Activated CD8-positive, alpha-beta T cell treated with anti-CD3 and anti-CD28 coated beads for 36 hours (primary cell): ENCODE measurements at regions not wholly inside any gene's neighbourhood (a gene's known extent, or its start where the extent isn't known, plus 50 kb on each side); places are given as distances from the start of the nearest gene placed in this dataset.

Experiments used
- ATAC-seq: fragments of 200-7000 bp; cut with Tn5 transposase; one replicate; pipeline ENCODE4 v1.10.0; 2021; ENCODE audit warnings: mild to moderate bottlenecking, moderate library complexity
- CTCF ChIA-PET: fragments of 350-600 bp; sonication (Branson Sonifier 250); formaldehyde crosslinking; loops from one replicate; lab custom pipeline; 2021; ENCODE audit warnings: antibody characterized with exemption; lab: Charles Lee
- POLR2A ChIA-PET: fragments of 350-600 bp; sonication (Branson Sonifier 250); formaldehyde crosslinking; loops from one replicate; lab custom pipeline; 2021; ENCODE audit warnings: antibody characterized with exemption; lab: Charles Lee
- DNase-seq: peaks from one replicate; pipeline ENCODE4 v3.0.0-alpha.2; 2020
- H3K27ac Mint-ChIP-seq: one replicate; pipeline ENCODE4 v1.8.0; 2021; ENCODE audit warnings: mild to moderate bottlenecking, mixed read lengths
- H3K27me3 Mint-ChIP-seq: one replicate; pipeline ENCODE4 v1.8.0; 2021; ENCODE audit warnings: mixed read lengths
- H3K36me3 Mint-ChIP-seq: one replicate; pipeline ENCODE4 v1.8.0; 2021; ENCODE audit warnings: low read depth, mixed read lengths
- H3K4me1 Mint-ChIP-seq: one replicate; pipeline ENCODE4 v1.8.0; 2021; ENCODE audit warnings: low read depth, mixed read lengths
- H3K4me3 Mint-ChIP-seq: one replicate; pipeline ENCODE4 v1.8.0; 2021; ENCODE audit warnings: mild to moderate bottlenecking, moderate library complexity, mixed read lengths
- H3K9me3 Mint-ChIP-seq: one replicate; pipeline ENCODE4 v1.8.0; 2021; ENCODE audit warnings: mixed read lengths
- intact Hi-C: fragments of 100-400 bp; cut with micrococcal nuclease; formaldehyde crosslinking; loops from one replicate; pipeline ENCODE4 v1.10.0; 2022
- TF ChIP-seq, protein P1 (sequence below): fragments of 200-600 bp; IDR thresholded peaks from one replicate; pipeline ENCODE4 v1.8.0; 2022; ENCODE audit warnings: antibody characterized with exemption, mild to moderate bottlenecking

DNA sequence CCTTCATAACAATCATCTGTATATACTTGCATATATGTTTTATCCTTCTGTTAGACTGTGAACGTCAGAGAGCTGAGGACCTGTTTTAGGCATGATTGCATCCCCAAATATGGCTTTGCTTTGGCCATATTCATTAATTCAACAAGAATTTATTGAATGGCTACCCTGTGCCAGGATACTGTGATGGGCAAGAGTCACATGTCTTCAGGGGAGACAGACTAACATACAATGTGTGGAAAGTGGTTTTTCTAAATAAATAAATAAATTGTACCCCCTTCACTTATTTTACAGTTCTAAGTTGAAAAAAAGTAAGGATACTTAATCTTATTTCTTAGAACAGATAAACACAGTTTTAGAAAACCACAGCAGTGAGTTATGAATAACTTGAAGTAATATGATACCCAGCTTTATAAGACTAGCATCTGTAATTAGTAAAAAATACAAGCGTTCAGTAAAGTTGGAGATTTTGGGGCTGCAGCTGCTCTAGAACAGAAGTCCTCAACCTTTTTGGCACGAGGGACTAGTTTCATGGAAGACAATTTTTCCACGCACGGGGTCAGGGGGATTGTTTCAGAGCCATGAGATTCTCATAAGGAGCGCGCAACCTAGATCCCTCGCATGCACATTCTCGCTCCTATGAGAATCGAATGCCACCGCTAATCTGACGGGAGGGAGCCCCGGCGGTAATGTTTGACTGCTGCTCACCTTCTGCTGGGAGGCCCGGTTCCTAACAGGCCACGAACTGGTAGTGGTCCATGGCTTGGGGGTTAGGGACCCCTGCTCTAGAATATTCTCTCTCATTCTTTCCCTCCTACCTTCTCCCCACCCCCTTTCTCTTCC, 89.4 kb upstream of the MTPN start:
- no peaks in the 10 kb centered on the region for H3K4me1 Mint-ChIP-seq
- ATAC-seq (no peak), DNase-seq (no peak)
- peaks cover 2% of the 10 kb centered on the region for H3K36me3 Mint-ChIP-seq
- H3K27me3 Mint-ChIP-seq = peaks cover 2% of the 10 kb centered on the region
- POLR2A ChIA-PET = no interaction called here
- H3K4me3 Mint-ChIP-seq = no peak overlapping the region
- peaks cover 1% of the 10 kb centered on the region for H3K9me3 Mint-ChIP-seq
- H3K27ac Mint-ChIP-seq = no peak overlapping the region
- CTCF ChIA-PET = no interaction called here
- intact Hi-C loops = no loop called here
- TF ChIP-seq, protein P1, sequence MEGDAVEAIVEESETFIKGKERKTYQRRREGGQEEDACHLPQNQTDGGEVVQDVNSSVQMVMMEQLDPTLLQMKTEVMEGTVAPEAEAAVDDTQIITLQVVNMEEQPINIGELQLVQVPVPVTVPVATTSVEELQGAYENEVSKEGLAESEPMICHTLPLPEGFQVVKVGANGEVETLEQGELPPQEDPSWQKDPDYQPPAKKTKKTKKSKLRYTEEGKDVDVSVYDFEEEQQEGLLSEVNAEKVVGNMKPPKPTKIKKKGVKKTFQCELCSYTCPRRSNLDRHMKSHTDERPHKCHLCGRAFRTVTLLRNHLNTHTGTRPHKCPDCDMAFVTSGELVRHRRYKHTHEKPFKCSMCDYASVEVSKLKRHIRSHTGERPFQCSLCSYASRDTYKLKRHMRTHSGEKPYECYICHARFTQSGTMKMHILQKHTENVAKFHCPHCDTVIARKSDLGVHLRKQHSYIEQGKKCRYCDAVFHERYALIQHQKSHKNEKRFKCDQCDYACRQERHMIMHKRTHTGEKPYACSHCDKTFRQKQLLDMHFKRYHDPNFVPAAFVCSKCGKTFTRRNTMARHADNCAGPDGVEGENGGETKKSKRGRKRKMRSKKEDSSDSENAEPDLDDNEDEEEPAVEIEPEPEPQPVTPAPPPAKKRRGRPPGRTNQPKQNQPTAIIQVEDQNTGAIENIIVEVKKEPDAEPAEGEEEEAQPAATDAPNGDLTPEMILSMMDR = no peak

DNA sequence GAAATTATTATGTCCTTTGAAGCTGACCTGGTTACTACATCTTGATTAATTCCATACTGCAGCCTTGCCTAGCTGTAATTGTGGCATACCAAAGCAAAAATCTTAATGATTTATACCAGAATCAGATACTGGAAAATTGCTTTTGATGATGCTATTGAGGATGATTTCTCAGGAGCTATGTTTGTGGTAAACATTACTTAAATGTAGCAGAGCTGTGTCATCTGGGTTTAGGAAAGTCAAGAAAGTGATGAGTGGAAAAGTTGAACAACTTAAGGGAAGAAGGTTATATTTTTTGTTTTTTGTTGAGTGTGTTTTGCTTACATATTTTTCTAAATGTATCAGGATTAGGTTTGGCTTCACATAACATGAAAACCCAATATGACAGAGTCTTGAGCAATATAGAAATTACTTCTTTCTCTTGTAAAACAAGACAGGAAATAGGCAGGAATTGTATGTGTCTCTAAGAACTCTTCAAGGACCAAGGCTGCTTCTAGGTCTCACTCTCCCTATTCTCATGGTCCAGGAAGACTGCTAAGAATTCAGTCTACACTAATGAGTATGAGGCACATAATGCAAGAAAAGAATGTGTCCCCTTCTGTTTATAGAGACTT, 87.6 kb upstream of the MTPN start:
- TF ChIP-seq, protein P1 = no peak
- intact Hi-C loops = no loop called here
- Mint-ChIP-seq H3K4me1 (no peaks in the 10 kb centered on the region), H3K36me3 (peaks cover 2% of the 10 kb centered on the region), H3K4me3 (no peak overlapping the region), H3K27ac (no peak overlapping the region), H3K9me3 (peaks cover 1% of the 10 kb centered on the region), H3K27me3 (peaks cover 2% of the 10 kb centered on the region)
- CTCF ChIA-PET = no interaction called here
- DNase-seq = no peak
- POLR2A ChIA-PET = interaction anchor here (0.5 kb wide), 1 partner anchor 331 kb away, joined by 3 read pairs; no protein-coding TSS in a partner anchor
- no peak for ATAC-seq

DNA sequence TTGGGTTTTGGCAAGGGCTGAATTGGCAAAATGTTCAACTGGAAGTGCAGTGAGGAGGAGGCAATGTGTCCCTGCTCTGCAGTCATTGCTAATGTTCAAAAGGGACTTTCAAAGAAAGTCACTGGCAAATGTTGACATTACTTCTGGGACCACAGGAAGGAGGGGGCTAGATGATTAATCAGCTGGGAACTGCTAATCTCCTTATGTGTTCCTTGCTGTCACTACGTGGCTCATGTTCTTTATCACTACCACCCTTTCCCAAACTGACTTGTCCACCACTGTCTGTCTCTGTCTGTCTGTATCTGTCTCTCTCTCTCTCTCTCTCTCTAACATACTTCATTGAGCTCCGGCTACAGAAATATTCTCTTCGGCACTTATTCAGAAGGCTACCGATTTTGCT, 86.9 kb upstream of the MTPN start:
- CTCF ChIA-PET = no interaction called here
- POLR2A ChIA-PET = interaction anchor here (0.5 to 0.7 kb wide), 2 partner anchors 145 to 332 kb away, joined by 3 read pairs; no protein-coding TSS in a partner anchor
- Mint-ChIP-seq H3K36me3 (peaks cover 2% of the 10 kb centered on the region), H3K27ac (no peak overlapping the region), H3K4me1 (no peaks in the 10 kb centered on the region), H3K9me3 (peaks cover 1% of the 10 kb centered on the region), H3K27me3 (peaks cover 2% of the 10 kb centered on the region), H3K4me3 (no peak overlapping the region)
- DNase-seq (no peak), ATAC-seq (peak; percentile 20)
- intact Hi-C loops = no loop called here
- TF ChIP-seq, protein P1 = no peak

DNA sequence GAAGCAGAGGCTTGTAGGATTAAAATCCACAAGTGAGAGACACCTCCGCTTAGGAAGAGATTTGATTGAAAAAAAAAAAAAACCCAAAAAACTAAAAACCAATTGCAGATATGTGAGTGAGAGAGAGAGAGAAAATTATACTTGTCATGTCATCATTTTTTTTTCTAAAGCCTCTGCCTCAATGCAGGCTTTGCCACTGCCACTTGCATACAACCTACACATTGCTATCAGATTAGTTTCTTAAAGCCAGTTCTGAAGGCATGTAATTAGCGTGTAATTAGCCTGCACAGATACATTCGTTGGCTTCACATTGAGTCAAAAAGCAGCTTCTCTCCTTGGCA, 86.1 kb upstream of the MTPN start:
- no peak for ATAC-seq
- no peak overlapping the region for H3K4me3 Mint-ChIP-seq
- H3K27me3 Mint-ChIP-seq = peaks cover 2% of the 10 kb centered on the region
- ChIA-PET POLR2A (no interaction called here), CTCF (interaction anchor here (0.8 kb wide), 1 partner anchor 52 kb away, joined by 3 read pairs; no protein-coding TSS in a partner anchor)
- TF ChIP-seq, protein P1 = no peak
- peaks cover 2% of the 10 kb centered on the region for H3K36me3 Mint-ChIP-seq
- intact Hi-C loops = no loop called here
- DNase-seq = no peak
- H3K27ac Mint-ChIP-seq = no peak overlapping the region
- H3K4me1 Mint-ChIP-seq = no peaks in the 10 kb centered on the region
- peaks cover 1% of the 10 kb centered on the region for H3K9me3 Mint-ChIP-seq
